Activated effector memory CD4-positive, alpha-beta T cell treated with anti-CD3 and anti-CD28 coated beads, Interleukin-2, amount 50 U/mL, for 16 hours (primary cell): ENCODE measurements at regions not wholly inside any gene's neighbourhood (a gene's known extent, or its start where the extent isn't known, plus 50 kb on each side); places are given as distances from the start of the nearest gene placed in this dataset.

Experiments used
- DNase-seq: peaks from one replicate; pipeline ENCODE4 v3.0.0-alpha.2; 2020

DNA sequence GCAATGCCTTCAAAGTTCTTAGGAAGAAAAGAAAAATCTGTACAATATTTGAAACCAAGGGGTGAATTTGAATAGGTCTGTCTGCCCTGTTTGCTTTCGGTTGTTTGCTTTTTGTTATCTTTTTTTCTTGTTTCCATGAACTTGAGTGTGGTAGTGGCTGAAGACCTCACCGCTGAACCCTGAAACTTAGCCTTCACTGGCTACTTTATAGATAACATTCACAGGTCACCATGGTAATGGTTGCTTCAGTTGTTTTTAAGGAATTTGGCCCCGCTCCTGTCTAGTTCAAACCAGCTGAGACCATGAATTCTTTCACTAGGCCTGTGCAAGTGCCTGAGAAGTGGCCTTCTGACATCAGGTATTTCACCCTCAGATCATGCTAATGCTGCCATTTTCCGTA, 137.0 kb upstream of the PMFBP1 start:
- no peak for DNase-seq

- no peak for DNase-seq
Measured at GRCh38 chr16:72308396-72308795, 136.4 kb upstream of the PMFBP1 start.

DNA sequence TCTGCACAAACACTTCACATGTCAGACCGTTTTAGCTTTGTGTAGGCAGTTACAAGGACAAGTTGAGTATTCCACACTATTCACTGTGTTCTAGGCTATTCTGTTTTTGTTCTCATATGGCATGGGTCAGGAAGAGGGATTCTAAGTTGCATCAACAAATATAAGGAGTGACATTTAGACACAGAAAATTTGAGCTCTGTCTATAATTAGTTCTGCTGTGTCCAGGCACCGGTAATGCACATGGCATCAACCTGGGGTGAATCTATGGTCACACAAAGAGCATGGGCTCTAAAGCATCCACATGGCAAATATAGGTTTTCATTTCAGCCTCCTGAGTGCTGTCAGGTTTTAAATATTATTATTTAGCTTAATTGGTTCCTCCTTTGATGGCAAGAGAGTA, 130.4 kb upstream of the PMFBP1 start:
- DNase-seq = no peak

GRCh38 chr16:72301523-72302236, 129.7 kb upstream of the PMFBP1 start:
- no peak for DNase-seq

GRCh38 chr16:72300892-72301291, 128.9 kb upstream of the PMFBP1 start:
- no peak for DNase-seq

DNA sequence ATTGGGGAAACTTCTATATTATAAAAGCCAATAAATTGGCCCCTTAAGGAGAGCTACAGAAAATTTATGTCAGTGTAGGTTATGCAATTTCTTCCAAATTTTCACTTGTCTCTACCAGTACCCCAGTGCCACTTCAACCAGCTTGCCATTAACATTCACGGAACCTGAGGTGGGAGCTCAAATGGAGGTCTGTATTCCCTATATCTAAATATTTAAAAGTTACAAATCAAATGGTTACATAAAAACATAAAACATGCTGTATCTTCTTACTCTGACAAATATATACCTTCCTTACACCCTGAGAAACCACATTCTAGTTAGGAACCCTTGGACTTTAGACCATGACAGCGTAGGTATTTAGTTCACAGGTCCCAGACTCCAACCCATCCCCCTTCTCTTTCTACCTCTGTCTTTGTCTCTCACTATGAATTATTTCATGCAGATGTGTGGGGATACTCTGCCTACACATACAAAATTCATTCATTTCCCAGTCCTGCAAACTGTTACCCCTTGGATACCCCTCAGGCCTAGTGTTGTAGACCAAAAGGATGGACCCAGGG, 127.8 kb upstream of the PMFBP1 start:
- DNase-seq = no peak

DNA sequence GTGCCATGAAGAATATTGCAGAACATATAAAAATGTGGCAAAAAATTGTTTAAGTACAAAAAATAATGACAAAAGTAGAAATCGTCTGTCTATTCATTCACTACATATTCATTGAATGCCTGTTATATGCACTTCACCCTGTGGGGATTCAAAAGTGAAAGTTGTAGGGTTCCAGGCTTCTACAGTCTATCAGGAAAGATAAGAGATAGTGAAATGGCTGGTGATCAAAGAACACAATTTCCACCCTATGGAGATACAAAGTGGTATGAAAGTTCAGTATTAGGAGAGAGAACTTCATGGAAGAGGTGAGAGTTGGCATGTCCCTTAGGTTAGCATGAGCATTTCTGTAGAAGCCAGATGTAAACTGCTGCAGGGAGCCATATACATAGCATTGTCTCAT, 127.0 kb upstream of the PMFBP1 start:
- no peak for DNase-seq

DNA sequence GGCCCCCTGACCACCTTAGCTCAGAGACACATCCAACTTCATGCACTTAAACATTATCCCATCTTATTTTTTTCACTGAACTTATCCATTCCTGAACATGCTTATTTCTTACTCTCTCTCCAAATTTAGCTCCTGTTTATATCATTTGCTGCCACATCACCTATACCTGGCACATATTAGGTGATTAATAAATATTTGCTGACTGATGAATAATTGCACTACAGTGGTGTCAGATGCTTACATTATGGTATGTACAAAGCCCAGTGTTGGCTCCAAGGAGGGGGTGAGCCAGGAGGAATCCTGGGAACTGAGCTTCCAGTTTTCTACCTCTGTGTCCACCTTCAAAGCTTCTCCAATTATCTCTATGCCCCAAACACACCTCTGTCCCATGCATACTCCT, 124.0 kb upstream of the PMFBP1 start:
- DNase-seq = no peak

- no peak for DNase-seq
Measured at GRCh38 chr16:72291531-72291981, 119.6 kb upstream of the PMFBP1 start.

GRCh38 chr16:72291121-72291520, 119.2 kb upstream of the PMFBP1 start:
- DNase-seq = no peak

GRCh38 chr16:72287649-72288048, 115.7 kb upstream of the PMFBP1 start:
- no peak for DNase-seq

- DNase-seq = no peak
Measured at GRCh38 chr16:72286936-72287620, 115.1 kb upstream of the PMFBP1 start.

DNA sequence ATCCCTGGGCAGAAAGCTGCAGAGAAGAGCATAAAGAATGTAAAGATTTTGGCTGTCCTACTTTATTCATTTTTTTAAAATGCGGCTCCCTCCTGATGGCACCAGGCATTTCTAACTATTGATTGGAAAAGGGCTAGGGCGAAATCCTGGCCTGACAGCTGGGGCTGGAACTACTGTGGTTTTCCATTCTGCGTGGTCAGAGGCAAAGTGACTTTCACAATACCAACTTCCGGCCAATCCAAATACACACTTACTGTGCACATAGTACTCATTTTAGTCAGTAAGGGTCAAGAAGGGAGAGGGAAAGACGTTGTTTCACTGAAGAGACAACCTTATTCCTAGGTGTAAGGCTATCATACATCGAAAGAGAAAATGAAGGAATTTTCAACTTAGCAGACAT, 113.8 kb upstream of the PMFBP1 start:
- DNase-seq = no peak

DNA sequence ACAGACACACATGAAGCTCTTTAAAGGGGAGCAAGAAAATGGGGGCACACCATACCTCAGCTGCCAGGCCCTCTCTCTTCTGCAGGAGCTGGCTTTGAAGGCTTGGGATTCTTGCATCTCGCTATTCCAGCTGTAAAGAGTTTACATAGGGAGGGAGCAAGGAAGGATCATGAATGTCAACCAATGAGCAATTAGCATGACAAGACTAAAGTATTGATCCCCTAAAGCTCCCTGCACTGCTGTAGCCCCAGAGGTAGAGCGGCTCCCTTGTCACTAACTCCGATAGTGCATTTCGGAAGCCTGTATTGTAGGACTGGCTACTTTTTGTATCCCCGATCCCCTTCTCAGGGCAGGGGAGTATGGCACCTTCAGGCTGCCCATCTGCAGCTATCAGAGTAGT, 113.4 kb upstream of the PMFBP1 start:
- no peak for DNase-seq

DNA sequence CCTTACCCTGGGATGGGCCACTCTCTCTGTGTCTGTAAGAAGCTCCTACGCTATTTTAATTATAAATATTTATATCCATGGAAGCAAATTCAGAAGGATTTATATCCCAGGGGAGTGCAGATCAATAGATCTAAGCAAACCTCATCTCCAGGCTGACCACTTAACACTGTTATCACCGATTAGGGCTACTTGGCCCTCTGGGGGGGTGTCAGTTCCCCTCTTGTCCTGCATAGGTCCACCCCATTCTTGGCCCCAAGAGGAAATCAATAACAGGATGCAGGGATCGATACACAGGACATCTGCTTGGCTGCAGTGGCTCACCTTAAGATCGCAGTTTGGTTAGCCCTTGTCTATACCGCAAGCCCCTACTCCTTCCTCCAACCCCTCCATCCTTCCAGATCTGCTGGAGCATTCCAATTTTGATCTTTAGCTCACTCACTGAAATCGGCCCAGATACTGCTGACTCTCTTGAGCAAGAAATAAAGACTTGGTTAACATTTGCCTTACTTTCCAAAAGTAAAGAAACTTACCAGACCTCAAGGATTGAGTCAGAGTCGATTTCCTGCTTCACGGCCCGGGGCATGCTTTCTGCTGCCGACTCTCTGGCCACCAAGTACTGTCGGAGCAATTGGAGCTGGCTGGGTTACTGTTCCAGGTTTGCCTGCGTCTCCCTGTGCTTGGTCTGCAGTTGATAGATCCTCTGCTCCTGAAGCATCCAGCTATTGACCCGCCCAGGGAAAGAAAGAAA, 112.3 kb upstream of the PMFBP1 start:
- DNase-seq = no peak

DNA sequence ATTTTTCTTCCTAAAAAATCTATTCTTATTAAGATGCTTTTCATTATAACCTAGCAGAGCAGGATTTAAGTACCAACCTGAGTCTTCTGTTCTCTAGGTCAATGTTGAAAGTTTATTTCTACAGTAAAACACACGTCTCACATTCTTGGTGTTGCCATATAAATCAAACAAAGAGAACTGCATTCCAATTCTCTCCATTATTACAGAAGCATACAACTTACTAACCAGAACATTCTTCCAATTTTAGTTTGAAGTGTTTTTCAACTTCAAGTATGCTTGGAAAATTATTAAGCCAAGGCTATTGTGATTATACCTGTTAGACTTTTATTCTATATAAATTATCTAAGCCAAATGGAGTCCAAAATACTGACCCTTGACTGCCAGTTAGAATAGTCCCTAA, 110.4 kb upstream of the PMFBP1 start:
- no peak for DNase-seq

DNA sequence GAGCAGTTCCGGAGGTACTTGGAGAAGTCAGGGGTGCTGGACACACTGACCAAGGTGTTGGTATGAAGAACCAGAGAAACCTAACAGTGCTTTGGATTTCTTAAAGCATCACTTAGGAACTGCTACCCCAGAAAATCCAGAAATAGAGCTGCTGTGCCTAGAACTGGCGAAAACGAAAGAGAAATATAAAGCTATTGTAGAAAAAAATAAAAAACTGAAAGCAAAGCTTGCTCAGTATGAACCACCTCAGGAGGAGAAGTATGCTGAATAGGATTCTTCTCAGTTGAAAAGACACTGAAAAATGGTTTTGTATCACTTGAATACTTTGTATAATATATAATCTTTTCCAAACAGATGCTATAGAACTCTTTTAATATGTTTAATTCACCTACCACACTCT, 106.3 kb upstream of the PMFBP1 start:
- no peak for DNase-seq

- DNase-seq = no peak
Measured at GRCh38 chr16:72277749-72278148, 105.8 kb upstream of the PMFBP1 start.

DNA sequence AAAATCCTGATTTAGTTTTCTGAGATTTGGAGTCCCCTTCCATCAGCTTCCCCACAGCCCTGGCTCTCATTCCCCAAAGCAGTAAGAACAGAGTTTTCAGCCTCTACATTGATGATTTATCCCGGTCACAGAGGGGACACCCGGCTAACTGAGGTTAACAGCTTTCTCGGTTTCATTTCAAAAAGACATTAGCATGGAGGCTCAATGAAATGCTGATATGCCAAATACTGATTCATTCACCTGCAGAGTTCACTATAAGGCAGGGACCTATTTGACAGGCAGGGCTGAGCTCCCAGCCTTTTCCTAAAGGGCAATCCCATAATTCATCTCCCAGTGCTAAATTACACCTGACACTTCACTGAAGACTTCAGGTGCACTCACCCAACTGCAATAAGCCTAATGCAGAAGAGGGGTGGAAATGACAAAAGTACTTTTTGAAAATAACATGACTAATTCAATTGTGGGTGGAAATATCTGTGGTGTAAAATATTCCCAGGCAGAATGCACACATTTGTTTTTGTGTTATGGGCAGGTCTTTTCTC, 99.8 kb upstream of the PMFBP1 start:
- DNase-seq = no peak

DNA sequence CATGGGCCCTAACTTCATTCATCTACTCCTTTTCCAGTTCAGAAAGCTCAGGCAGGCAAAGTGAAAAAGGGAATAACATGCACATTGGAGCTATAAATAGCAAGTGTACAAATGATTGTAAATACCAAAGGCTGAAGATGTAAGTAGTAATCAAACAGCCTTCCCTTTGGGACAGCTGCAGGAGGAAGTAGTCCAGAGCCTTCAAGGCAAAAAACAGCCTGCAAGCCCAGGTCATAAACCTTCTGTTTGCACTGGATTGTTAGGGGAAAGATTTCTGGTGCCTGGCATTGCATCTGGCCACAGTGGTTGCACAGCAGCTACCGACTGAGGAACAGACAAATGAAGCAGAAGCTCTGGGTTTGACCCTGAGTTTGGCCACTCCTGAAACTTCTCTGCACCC, 98.6 kb upstream of the PMFBP1 start:
- no peak for DNase-seq

- DNase-seq = no peak
Measured at GRCh38 chr16:72266836-72267235, 94.9 kb upstream of the PMFBP1 start.

DNA sequence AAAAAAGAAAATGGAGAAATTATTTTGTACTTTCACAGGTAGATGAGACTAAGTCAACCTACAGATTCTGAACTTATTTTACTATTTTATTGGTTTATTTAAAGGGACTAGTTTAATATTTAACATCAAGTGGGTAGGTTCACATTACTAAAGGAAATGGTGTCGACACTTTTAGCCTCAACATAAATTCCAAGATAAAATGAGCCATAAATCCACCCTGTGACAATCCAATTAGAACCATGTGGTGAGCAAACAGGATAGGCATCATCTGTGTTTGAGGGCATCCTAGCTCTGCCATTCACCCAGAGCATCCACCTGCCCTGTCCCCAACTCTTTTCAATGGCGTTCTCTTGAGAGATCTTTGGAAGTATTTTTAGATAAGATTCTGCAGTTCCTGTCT, 92.8 kb upstream of the PMFBP1 start:
- DNase-seq = no peak

DNA sequence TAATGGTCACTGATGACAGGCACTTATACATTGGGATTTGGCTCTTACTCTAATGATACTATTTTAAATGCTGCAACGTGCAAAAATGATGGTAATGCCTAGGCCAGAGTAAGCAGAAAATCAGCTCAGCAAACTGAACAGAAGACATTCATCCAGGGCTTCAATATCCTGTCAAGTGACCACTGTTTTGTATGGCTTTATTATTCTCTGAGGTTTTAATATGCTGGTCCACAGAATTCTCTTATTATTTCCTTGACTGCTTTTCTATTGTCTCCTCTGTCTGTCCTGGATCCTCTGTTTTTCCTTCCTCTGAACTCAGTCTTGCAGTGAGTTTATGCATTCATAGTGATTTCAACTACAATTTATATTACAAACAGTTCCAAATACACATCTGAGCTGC, 90.8 kb upstream of the PMFBP1 start:
- DNase-seq = no peak

GRCh38 chr16:72261127-72261526, 89.2 kb upstream of the PMFBP1 start:
- DNase-seq = no peak
